Endodermal cell (in vitro differentiated cells): ENCODE measurements at regions not wholly inside any gene's neighbourhood (a gene's known extent, or its start where the extent isn't known, plus 50 kb on each side); places are given as distances from the start of the nearest gene placed in this dataset.

ENCODE experiments used
- DNase-seq: peaks from one replicate; pipeline ENCODE4 v3.0.0-alpha.2; 2017
- H3K27ac ChIP-seq: 2 replicates; pipeline ENCODE4 v1.5.1; 2013; ENCODE audit warnings: mild to moderate bottlenecking, low read depth, low read length, moderate library complexity
- H3K27me3 ChIP-seq: 2 replicates; pipeline ENCODE4 v1.6.1; 2013; ENCODE audit warnings: mild to moderate bottlenecking, low read length, moderate library complexity; ENCODE audit not compliant: insufficient read depth, control insufficient read depth, poor library complexity, severe bottlenecking
- H3K36me3 ChIP-seq: 2 replicates; pipeline ENCODE4 v1.7.0; 2013; ENCODE audit warnings: mild to moderate bottlenecking, low read length, moderate library complexity; ENCODE audit not compliant: control insufficient read depth, insufficient read depth
- H3K4me1 ChIP-seq: one replicate; pipeline ENCODE4 v1.7.0; 2013; ENCODE audit warnings: low read length; ENCODE audit not compliant: control insufficient read depth, insufficient read depth
- H3K4me3 ChIP-seq: 2 replicates; pipeline ENCODE4 v1.5.1; 2013; ENCODE audit warnings: mild to moderate bottlenecking, low read length, moderate library complexity
- H3K9ac ChIP-seq: 2 replicates; pipeline ENCODE4 v1.6.1; 2013; ENCODE audit warnings: mild to moderate bottlenecking, low read length, moderate library complexity; ENCODE audit not compliant: poor library complexity, severe bottlenecking; ENCODE audit errors: extremely low read depth
- H3K9me3 ChIP-seq: 2 replicates; pipeline ENCODE4 v1.6.1; 2013; ENCODE audit warnings: mild to moderate bottlenecking, low read length, moderate library complexity; ENCODE audit not compliant: control insufficient read depth
- H3K27ac Mint-ChIP-seq: 2 replicates; pipeline ENCODE4 v1.8.0; 2020; ENCODE audit warnings: mixed read lengths
- H3K27me3 Mint-ChIP-seq: 2 replicates; pipeline ENCODE4 v1.8.0; 2021; ENCODE audit warnings: mild to moderate bottlenecking, mixed read lengths; ENCODE audit not compliant: insufficient read depth
- H3K36me3 Mint-ChIP-seq: 2 replicates; pipeline ENCODE4 v1.8.0; 2020; ENCODE audit warnings: low read depth, mixed read lengths
- H3K4me1 Mint-ChIP-seq: 2 replicates; pipeline ENCODE4 v1.8.0; 2020; ENCODE audit warnings: mixed read lengths
- H3K4me3 Mint-ChIP-seq: 2 replicates; pipeline ENCODE4 v1.8.0; 2020; ENCODE audit warnings: mild to moderate bottlenecking, moderate library complexity, mixed read lengths
- H3K9me3 Mint-ChIP-seq: 2 replicates; pipeline ENCODE4 v1.8.0; 2020; ENCODE audit warnings: mild to moderate bottlenecking, mixed read lengths
- CTCF ChIP-seq: fragments of 200-600 bp; sonication (generic); conservative IDR thresholded peaks from 2 replicates; pipeline ENCODE4 v1.5.0; 2021; ENCODE audit warnings: antibody characterized with exemption, mild to moderate bottlenecking
- WGBS, 2 experiments: methylation state at CpG; one replicate each; pipeline versions ENCODE4 v1.1.5 to v1.1.7; 2013; ENCODE audit warnings: missing lambda C conversion rate in 2 of 2, mixed read lengths in 1 of 2; ENCODE audit not compliant: insufficient coverage in 1 of 2, insufficient read length in 1 of 2; 5-methylcytosine and 5-hydroxymethylcytosine counted together

- DNase-seq: no peak
- no peak for TF ChIP-seq CTCF
- Mint-ChIP-seq H3K4me3 (no peak overlapping the region), H3K9me3 (no peaks in the 10 kb centered on the region), H3K36me3 (no peaks in the 10 kb centered on the region), H3K27ac (no peak overlapping the region), H3K4me1 (no peaks in the 10 kb centered on the region), H3K27me3 (no peaks in the 10 kb centered on the region)
- Histone ChIP-seq H3K4me1 (no peaks in the 10 kb centered on the region), H3K36me3 (no peaks in the 10 kb centered on the region), H3K9me3 (no peaks in the 10 kb centered on the region), H3K27ac (no peak overlapping the region), H3K9ac (no peak overlapping the region), H3K27me3 (no peaks in the 10 kb centered on the region), H3K4me3 (no peak overlapping the region)
- 95 to 98% methylated on average over 6 to 8 of the region's 8 CpGs for WGBS, 2 experiments
Observed at GRCh38 chr6:93566285-93566684, 146.9 kb upstream of the EPHA7 start.

- DNase-seq: no peak
- Mint-ChIP-seq H3K27ac (no peak overlapping the region), H3K36me3 (no peaks in the 10 kb centered on the region), H3K27me3 (no peaks in the 10 kb centered on the region), H3K4me3 (no peak overlapping the region), H3K9me3 (no peaks in the 10 kb centered on the region), H3K4me1 (no peaks in the 10 kb centered on the region)
- no peak overlapping the region for H3K9ac ChIP-seq
- H3K4me1 ChIP-seq: no peaks in the 10 kb centered on the region
- H3K9me3 ChIP-seq: no peaks in the 10 kb centered on the region
- H3K4me3 ChIP-seq: no peak overlapping the region
- H3K36me3 ChIP-seq: no peaks in the 10 kb centered on the region
- 95% methylated on average over 1 of the region's 1 CpG; no CpG with 5 or more reads in 1 of the 2 experiments for WGBS, 2 experiments
- no peak overlapping the region for H3K27ac ChIP-seq
- TF ChIP-seq CTCF: no peak
- no peaks in the 10 kb centered on the region for H3K27me3 ChIP-seq
Observed at GRCh38 chr6:93562582-93562981, 143.2 kb upstream of the EPHA7 start.

- Histone ChIP-seq H3K9me3 (no peaks in the 10 kb centered on the region), H3K36me3 (no peaks in the 10 kb centered on the region), H3K9ac (no peak overlapping the region), H3K27me3 (no peaks in the 10 kb centered on the region), H3K27ac (no peak overlapping the region), H3K4me3 (no peak overlapping the region), H3K4me1 (no peaks in the 10 kb centered on the region)
- DNase-seq: no peak
- H3K4me1 Mint-ChIP-seq: no peaks in the 10 kb centered on the region
- H3K27ac Mint-ChIP-seq: no peak overlapping the region
- no peaks in the 10 kb centered on the region for H3K27me3 Mint-ChIP-seq
- WGBS, 2 experiments: 83% methylated on average over 3 of the region's 3 CpGs; no CpG with 5 or more reads in 1 of the 2 experiments
- no peaks in the 10 kb centered on the region for H3K9me3 Mint-ChIP-seq
- TF ChIP-seq CTCF: no peak
- no peak overlapping the region for H3K4me3 Mint-ChIP-seq
- H3K36me3 Mint-ChIP-seq: no peaks in the 10 kb centered on the region
Observed at GRCh38 chr6:93555292-93555691, 135.9 kb upstream of the EPHA7 start.
